ENCODE measurements at regions not wholly inside any gene's neighbourhood (a gene's known extent, or its start where the extent isn't known, plus 50 kb on each side); places are given as distances from the start of the nearest gene placed in this dataset.

DNA sequence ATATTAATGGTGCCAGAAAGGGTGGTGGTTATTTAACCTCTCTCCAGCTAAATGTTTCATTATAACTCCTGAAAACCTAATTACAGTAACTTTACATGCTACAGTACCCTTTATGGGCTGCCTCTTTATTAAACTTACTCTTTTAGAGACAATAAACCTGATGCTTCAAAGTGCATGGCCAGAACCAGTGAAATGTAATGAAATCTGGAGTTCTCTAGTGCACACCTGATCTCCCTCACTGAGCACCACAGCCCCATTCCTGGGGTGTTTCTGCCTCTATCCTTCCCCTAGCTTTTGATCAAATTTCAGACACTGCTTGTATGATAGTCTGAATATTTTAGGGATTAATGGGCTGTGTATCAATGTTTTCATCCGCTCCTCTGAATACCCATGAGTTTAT is 306.5 kb upstream of the WWC1 start:
- no peak for DNase-seq (ENCODE audit: low read depth, low spot score)

DNA sequence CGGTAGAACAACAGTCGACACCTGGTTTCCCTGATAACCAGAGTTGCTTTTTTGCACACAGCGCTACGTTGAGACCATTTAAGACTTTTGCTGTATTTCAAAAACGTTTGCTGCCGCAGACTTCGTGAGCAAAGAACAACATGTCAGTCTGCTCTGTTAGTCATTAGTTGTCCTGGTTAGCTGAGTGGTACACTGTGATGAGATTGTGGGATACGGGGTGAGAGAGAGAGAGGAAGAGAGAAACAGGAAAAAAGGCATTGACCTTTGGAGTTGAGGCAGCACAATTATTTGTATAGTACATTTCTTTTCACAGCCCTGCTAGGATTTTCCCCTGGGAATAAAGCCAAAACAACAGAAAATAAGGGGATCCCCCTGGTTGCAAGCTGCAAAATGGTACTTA is 306.1 kb upstream of the WWC1 start:
- DNase-seq (ENCODE audit: low read depth, low spot score) = peak; percentile 53

DNA sequence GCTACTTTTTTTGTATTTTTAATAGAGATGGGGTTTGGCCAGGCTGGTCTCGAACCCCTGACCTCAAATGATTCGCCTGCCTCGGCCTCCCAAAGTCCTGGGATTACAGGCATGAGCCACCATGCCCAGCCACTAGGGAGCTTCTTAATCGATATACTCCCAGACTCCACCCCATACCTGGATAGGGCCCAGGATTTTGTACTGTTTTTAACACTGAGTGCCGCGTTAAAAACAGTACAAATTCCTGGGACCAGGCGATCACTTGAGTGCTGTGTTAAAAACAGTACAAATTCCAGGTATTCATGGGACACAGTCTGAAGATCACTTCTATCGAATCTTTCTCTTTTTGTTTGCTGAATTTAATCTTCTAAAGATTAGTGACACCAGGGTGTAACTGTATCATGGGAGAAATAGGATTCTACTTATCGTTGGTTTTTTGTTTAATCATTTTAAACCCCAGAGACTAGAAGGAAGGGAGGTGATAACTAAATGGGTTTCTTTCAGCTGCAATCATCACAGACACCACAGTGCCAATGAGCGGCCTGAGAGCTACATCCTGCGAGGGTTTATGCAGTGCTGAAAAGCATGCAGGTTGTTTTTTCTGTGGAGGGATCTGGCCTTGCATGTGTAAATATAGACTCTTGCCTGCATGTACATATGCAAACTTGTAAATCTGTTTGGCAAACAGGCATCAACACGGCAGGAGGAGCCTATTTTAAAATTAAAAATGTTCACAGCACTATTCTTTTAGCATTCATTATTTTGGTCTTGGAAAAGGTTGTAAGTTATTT is 303.8 kb upstream of the WWC1 start:
- no peak for DNase-seq (ENCODE audit: low read depth, low spot score)

DNA sequence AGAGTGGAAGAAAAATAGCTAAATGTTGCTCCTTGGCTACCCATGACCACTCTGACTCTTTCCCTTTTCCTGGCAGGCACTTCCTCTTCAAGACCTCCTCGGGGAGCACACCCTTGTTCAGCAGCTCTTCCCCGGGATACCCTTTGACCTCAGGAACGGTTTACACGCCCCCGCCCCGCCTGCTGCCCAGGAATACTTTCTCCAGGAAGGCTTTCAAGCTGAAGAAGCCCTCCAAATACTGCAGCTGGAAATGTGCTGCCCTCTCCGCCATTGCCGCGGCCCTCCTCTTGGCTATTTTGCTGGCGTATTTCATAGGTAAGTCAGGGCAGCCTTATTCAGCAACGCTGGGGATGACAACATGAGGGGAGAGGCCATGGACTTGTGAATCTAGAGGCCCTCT is 298.6 kb upstream of the WWC1 start:
- no peak for DNase-seq (ENCODE audit: low read depth, low spot score)

DNA sequence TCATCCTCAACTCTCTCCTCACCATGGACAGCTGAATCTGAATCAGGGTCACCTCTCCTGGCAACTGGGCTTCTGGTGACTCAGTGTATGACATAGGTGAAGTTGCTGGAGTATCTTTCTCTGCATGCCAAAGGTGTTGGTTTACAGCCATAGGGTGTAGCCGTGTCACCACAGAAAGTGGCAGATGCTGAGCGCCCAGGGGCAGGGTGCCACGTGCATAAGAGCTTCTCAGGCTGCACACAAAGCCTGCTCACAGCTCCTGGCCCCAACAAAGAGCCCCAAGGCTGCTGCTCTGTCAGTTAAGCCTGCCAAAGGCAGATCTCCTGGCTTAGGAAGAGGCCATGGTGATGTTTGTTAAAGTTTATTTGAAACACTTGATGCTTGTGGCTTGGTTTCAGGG is 297.7 kb upstream of the WWC1 start:
- no peak for DNase-seq (ENCODE audit: low read depth, low spot score)

DNA sequence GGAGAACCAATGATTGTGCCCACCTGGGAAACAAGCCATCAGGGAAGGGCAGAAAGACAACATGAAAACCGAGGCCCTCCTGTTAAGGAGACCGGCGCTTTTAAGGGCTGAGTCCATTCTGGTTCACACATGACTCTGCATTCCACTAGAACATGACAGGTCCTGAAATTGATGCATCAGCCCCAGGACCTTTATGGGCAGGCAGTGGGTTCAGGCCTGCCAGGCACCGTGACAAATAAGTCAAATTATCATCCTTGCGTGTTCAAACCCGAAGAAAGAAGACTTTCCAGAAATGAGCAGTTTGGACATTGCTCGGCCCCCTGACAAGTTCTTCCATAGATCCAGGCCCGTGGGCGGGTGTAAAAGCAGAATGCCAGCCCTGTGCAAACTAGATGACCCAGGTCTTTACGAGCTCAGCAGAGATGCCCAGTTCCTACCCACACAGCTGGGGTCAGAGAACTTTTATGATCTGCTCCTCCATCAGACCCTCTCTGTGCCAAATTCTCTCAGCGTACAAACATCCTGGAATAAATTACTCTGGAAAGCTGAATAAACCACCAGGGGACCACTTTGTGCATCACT is 295.5 kb upstream of the WWC1 start:
- DNase-seq (ENCODE audit: low read depth, low spot score) = no peak

DNA sequence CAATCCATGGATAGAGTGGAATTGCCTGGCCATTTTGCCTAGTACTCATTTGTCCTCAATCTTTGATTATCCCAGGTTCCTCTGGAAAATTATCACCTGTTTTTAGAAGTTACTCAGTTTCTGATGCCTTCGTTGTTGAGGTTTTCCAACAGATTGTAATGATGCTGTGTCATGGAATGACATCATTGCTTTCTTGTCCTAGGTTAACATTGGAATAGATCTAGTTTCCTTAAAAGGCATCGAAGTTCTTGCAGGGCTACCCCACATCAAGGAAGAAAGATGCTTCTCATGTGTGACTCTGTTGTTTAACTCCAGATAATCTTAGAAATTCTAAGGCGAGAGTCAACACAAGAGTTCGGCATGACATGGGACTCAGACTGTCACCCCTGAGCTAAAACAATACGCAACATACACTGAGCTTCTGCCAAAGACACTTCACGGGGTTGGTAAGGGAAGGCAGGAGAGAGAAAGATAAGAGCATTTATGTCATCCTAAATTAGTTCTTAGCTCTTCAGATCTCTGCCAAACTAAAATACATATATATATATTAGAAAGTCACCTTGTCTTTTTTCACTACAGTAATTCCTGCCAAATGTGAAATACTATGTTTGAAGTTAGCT is 293.2 kb upstream of the WWC1 start:
- DNase-seq (ENCODE audit: low read depth, low spot score) = peak; percentile 37

DNA sequence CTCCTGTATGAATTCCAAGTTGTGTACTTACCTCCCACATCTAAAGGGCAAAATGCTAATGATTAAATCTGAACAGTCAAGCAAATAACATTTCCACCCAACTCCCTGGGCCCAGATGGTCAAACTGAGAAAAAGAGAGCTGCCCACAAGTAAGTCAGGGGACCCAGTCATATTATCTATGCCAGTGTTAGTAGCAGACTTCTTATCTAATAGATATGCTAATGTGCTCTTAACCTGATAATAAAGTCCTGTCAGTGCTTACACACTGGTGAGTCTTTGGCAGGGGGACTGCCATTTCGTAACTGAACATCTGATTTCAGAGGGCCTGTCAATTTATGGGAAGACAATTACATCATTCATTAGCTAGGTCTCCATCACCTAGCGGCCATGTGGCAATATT is 292.3 kb upstream of the WWC1 start:
- DNase-seq (ENCODE audit: low read depth, low spot score) = no peak

DNA sequence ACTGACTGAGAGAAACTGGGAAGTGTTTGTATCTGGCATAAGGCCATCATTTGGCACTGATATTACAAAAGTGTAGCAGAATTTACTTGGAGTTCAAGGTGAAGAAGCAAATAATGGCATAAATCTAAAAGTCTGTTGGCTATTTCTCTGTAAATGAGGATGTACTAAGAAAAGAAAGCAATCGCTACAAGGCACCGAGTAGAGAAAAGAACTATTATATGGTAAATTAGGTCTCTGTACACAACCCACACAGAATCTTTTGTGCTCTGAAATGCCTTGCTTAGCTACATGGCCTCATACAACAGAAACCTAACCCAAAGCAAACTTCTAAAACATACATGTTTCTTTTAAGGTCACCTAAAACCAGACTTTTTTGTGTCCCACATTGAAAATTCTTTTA is 290.1 kb upstream of the WWC1 start:
- no peak for DNase-seq (ENCODE audit: low read depth, low spot score)

DNA sequence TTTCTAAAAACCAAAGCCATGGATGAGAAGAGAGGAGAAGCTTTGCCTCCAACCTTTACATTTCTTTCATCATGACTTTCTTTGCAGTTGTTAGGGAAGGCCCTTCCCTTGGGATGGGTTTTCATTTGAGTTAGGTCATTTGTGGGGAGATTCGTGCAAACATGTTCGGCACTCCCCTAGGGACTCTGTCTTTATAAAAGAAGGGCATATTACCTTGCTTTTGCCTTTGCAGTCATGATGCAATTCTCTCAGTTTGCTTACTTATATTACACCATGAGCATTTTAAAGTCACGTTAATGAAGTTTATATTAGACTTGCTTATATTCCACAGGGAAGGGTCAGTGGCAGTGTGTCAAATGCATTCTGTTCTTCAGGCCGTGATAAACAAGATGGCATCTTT is 289.3 kb upstream of the WWC1 start:
- DNase-seq (ENCODE audit: low read depth, low spot score) = no peak

DNA sequence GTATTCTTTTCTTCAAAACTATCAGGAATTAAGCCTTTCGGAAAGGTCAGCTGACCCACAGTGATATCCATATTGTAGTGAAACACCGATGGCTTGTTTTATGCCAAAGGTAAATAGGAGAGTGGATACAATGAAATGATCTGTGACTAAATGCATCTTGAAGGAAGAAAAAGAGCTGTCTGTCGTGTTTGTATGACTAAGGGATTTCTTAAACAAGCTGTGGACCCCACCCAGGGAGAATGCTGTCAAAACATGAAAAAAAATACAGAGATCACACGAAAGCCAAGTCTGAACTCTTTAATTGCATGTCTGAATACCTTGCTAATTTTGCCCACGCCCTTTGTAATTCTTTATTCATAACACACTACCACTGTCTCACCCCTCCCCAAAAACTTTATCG is 286.4 kb upstream of the WWC1 start:
- peak; percentile 21 for DNase-seq (ENCODE audit: low read depth, low spot score)

DNA sequence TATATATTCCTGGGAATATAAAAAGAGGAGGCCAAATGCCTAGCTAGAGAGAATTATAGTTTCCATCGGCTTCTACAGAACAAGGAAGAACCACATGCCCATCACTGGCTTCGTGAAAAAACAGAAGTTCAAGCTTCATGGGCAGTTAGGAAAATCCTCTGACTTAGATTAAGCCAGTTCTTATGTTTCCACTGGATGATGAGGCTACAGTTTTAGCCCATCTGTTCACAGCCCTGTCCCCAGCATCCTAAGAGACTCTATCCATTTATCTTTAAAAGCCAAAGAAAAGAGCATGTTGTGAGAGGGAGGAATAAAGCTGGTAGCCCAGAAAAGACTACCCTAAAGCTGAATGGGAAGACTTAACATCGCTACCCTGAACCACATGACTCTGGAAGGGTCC is 285.5 kb upstream of the WWC1 start:
- no peak for DNase-seq (ENCODE audit: low read depth, low spot score)

DNA sequence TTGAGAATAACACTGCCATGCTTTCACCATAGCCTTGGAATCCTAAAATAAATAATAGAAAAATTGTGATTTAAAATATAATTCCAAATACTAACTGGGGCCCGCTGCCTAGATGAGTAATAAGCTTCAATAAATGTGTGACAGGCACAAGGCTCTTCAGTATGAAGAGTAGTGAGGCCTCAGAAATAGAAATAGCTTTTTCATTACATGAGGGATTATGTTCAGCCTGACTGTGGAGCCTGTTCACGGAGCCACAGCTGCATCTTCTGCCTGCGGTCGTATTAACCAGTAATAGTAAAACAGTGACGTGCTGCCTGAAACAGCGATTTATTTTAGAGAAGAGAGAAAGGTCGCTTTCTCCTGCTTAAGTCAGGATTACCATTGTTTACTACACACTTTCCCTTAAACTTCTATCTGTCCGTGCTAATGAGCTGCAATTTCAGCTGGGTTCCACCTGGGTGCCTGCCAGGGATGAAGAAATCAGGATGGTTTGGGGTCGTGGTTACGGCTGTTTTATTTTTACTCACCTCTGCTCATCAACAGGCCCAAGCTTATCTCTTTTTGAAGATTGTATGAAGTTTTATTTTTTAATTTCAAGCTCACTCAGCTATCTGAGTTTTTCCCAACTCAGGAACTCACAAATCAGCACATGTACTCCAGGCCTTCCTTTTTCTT is 284.9 kb upstream of the WWC1 start:
- DNase-seq (ENCODE audit: low read depth, low spot score) = no peak

DNA sequence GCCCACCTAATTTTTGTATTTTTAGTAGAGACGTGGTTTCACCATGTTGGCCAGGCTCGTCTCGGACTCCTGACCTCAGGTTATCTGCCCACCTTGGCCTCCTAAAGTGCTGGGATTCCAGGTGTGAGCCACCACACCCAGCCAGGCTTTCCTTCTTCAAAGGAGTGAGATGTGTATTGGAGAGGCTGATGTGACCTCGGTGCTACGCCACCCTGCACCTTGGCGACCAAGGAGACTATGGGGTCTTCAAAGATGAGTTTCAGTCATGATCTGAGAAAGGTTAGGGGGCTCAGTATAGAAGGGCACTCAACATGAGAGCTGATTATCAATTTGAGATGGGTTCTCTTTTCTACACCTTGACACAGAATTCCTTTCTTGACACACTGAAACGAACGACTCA is 284.2 kb upstream of the WWC1 start:
- no peak for DNase-seq (ENCODE audit: low read depth, low spot score)

DNA sequence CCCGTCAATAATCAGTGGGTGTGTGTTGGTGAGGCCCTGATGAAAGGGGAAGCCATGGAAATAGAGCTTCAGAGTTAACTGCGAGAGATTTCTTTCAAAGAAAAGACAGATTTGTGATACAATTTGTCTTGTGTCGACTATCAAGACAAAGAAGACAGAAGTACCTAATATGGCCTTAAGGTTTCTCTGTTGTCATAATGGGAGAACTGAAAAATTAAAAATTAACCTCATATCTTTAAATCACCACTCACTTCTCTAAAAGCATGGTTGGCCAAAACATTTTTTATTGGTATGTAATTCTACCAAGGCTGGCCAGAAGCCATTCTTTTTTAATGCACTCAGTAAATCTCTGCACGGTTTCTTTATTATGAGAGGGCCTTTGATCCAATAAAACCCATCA is 282.9 kb upstream of the WWC1 start:
- DNase-seq (ENCODE audit: low read depth, low spot score) = no peak

DNA sequence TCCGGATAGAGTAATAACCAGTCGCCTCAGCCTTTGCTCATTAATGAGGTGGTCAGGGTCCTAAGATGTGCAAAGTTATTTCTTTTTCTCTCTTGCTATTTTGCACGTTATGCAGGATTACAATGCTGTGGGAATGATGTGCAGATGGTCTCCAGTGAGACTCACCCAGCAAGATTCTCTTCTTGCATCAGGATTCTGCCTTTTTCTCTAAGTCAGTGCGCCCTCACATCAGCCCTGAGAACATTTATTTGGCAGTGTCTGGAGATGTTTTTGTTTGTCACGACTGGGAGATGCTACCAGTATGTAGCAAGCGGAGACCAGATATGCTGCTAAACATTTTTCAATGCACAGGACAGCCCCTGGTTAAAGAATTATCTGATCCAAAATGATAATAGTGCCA is 280.3 kb upstream of the WWC1 start:
- no peak for DNase-seq (ENCODE audit: low read depth, low spot score)

DNA sequence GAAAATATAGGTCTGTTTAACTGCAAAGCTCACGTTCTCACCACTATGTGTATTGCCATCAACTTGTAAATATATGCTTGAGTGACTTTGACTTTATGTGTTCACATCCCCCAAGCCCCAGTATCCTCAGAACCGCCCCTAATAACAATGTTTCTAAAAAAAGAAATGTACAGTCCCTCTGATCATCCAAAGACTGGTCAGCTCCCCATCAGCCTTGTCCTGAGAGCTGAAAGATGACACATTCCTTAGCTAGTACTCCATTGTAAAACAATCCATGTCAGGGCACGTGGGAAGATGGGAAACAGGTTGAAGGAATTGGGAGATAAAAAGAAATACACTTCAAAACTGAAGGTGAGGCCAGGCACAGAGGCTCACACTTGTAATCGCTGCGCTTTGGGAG is 279.4 kb upstream of the WWC1 start:
- DNase-seq (ENCODE audit: low read depth, low spot score) = no peak

DNA sequence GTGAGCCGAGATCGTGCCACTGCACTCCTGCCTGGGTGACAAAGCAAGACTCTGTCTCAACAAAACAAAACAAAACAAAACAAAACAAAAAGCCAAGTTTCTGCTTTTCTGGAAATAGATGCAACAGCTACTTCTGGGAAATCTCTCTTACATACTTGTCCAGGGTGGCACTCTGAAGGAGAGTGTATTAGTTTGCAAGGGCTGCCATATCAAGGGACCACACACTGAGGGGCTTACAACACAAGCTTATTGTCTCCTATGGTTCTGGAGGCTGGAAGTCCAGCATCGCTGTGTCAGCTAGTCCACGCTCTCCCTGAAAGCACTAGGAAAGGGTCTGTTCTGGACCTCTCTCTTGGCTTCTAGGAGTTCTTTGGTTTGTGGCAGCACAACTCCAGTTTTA is 277.9 kb upstream of the WWC1 start:
- no peak for DNase-seq (ENCODE audit: low read depth, low spot score)

DNA sequence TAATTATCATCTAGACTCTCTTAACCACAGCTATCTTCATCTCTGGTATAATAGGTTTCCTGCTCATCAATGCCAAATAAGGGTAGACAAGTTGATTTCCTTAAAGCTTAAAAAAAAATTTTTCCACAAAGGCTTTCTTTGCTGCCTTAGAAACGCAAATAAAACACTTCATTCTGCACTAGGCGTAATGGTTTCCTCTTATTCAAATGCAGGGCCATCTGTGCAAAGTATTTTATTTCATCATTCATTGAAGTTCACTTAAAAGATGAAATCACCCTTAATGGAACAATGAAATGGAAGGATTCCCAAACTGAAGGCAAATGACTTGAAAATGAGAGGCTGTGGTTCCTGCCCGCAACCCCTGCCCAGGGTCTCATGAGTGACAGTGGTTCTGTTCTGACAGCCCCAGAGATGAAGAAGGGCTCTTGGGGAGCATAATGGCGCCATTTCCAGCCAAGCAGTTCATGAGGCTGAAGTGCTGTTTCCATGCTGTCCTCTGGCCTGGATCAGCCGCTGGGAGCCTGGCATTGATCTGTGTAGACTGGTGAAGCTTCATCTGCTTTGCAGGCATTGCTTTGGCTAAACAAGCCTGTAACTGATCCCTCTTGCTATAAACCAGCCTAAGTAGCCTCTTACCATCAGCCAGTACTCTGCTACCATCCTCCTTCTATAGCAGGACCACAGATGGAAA is 276.9 kb upstream of the WWC1 start:
- no peak for DNase-seq (ENCODE audit: low read depth, low spot score)

DNA sequence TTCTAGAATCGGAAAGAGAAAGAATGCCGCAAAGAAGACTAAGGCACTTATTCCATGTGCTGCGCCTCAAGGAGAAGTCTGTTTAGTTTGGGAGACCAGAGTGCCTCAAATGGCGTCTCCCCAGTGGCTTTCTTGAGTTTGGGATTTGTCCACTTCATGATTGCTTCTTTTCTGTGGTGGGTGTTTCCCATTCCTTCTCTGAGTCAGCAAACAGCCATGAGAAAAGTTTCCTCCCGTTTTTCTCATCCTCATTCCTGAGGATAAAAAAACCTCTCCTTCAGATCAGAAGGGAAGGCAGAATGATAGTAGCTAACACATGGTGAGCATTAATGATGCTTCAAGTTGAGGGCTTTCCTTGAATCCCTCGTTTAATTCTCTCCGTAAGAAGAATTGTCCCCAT is 275.9 kb upstream of the WWC1 start:
- peak; percentile 29 for DNase-seq (ENCODE audit: low read depth, low spot score)

DNA sequence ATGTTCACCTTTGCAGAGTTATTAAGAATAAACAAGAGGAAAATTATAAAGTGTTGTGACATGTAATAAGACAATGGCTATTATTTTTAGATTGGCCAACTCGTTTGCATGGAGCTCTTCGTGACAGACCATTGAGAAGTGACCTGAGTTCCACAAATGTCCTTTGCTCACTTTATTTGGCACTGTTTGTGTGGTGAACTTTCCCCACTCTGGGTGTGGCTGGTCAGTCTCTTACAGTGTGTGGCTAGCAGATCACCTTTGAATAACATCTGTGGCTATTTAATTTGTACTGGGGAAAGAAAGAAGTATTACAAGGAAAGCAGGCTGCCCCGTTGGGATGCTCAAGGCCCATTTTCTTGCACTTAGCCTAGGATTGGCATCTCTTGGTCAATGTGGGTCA is 274.1 kb upstream of the WWC1 start:
- no peak for DNase-seq (ENCODE audit: low read depth, low spot score)

DNA sequence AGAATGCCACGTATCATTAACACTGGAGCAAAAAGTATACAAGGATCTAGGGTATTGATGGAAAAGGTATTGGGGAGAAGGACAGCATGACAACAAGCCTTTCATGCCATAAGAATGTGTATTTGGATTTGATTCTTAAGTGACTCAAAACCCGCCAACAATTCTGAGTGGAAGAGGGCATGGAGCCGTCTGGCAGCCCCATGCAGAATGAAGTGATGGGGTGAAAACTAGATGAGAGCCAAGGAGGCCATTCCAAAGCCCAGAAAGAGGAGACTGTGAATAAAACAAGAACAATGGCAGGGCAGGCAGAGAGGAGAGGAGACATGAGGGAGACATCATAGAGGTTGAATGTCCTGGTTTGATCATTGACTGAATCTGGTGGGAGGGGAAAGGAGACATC is 272.3 kb upstream of the WWC1 start:
- DNase-seq (ENCODE audit: low read depth, low spot score) = no peak
